NCI-H69 (cell line): ENCODE measurements at regions not wholly inside any gene's neighbourhood (a gene's known extent, or its start where the extent isn't known, plus 50 kb on each side); places are given as distances from the start of the nearest gene placed in this dataset.

Experiments
- DNase-seq: peaks from one replicate; lab custom pipeline; 2025; lab: John Stamatoyannopoulos, UW

GRCh38 chr18:78213361-78213994 lies 766.1 kb upstream of the SALL3 start:
- DNase-seq, result no peak

- DNase-seq, result no peak
Measured at GRCh38 chr18:78221496-78221895, 758.1 kb upstream of the SALL3 start.

GRCh38 chr18:78228974-78229373 lies 750.6 kb upstream of the SALL3 start:
- DNase-seq, result peak; percentile 51

- no peak for DNase-seq
Measured at GRCh38 chr18:78230911-78231310, 748.7 kb upstream of the SALL3 start.

- no peak for DNase-seq
Measured at GRCh38 chr18:78232196-78232595, 747.4 kb upstream of the SALL3 start.

GRCh38 chr18:78237864-78238263 lies 741.8 kb upstream of the SALL3 start:
- no peak for DNase-seq

GRCh38 chr18:78238404-78239089 lies 741.1 kb upstream of the SALL3 start:
- no peak for DNase-seq

- DNase-seq, result no peak
Measured at GRCh38 chr18:78239090-78239457, 740.5 kb upstream of the SALL3 start.

- DNase-seq, result no peak
Measured at GRCh38 chr18:78240101-78240500, 739.5 kb upstream of the SALL3 start.

GRCh38 chr18:78240627-78241252 lies 738.9 kb upstream of the SALL3 start:
- DNase-seq, result no peak

GRCh38 chr18:78241535-78242253 lies 737.9 kb upstream of the SALL3 start:
- peak; percentile 14 for DNase-seq

- DNase-seq, result no peak
Measured at GRCh38 chr18:78242254-78242643, 737.4 kb upstream of the SALL3 start.

GRCh38 chr18:78242806-78243205 lies 736.8 kb upstream of the SALL3 start:
- no peak for DNase-seq

GRCh38 chr18:78244779-78245178 lies 734.8 kb upstream of the SALL3 start:
- no peak for DNase-seq

GRCh38 chr18:78245451-78245850 lies 734.2 kb upstream of the SALL3 start:
- no peak for DNase-seq

GRCh38 chr18:78246050-78246449 lies 733.6 kb upstream of the SALL3 start:
- no peak for DNase-seq

GRCh38 chr18:78246588-78246987 lies 733.0 kb upstream of the SALL3 start:
- no peak for DNase-seq

GRCh38 chr18:78247615-78248289 lies 731.9 kb upstream of the SALL3 start:
- no peak for DNase-seq

- DNase-seq, result no peak
Measured at GRCh38 chr18:78255013-78255412, 724.6 kb upstream of the SALL3 start.

GRCh38 chr18:78268226-78268988 lies 711.2 kb upstream of the SALL3 start:
- no peak for DNase-seq

GRCh38 chr18:78271790-78272189 lies 707.8 kb upstream of the SALL3 start:
- DNase-seq, result peak; percentile 25

GRCh38 chr18:78273876-78274275 lies 705.7 kb upstream of the SALL3 start:
- no peak for DNase-seq
